H1 (cell line): ENCODE measurements at regions not wholly inside any gene's neighbourhood (a gene's known extent, or its start where the extent isn't known, plus 50 kb on each side); places are given as distances from the start of the nearest gene placed in this dataset.

Source experiments
- CEBPB ChIP-seq: IDR thresholded peaks from 2 replicates; pipeline ENCODE4 v1.6.1; 2012; ENCODE audit warnings: low read depth, low read length
- CHD7 ChIP-seq: fragments of 300-600 bp; sonication (generic); IDR thresholded peaks from 2 replicates; pipeline ENCODE4 v1.7.1; 2012; ENCODE audit warnings: low read length, moderate library complexity, mild to moderate bottlenecking, inconsistent platforms; ENCODE audit not compliant: insufficient replicate concordance
- CTBP2 ChIP-seq: IDR thresholded peaks from 2 replicates; pipeline ENCODE4 v1.7.0; 2011; ENCODE audit warnings: borderline replicate concordance, mild to moderate bottlenecking, moderate library complexity, mixed read lengths, low read length; ENCODE audit not compliant: insufficient read depth, insufficient read length
- EZH2 ChIP-seq: fragments of 200-600 bp; sonication (generic); IDR thresholded peaks from 2 replicates; pipeline ENCODE4 v1.7.1; 2012; ENCODE audit warnings: low read depth, mild to moderate bottlenecking, moderate library complexity, low read length, inconsistent platforms; ENCODE audit not compliant: severe bottlenecking
- KDM5A ChIP-seq: fragments of 200-600 bp; IDR thresholded peaks from 2 replicates; pipeline ENCODE4 v1.7.1; 2012; ENCODE audit warnings: mild to moderate bottlenecking, low read length, inconsistent platforms, mixed read lengths
- POLR2AphosphoS5 ChIP-seq: IDR thresholded peaks from 2 replicates; pipeline ENCODE4 v1.6.1; 2011; ENCODE audit warnings: low read depth, low read length
- RNF2 ChIP-seq: fragments of 200-900, 300-1000 bp; sonication (generic); IDR thresholded peaks from 2 replicates; pipeline ENCODE4 v1.7.1; 2016; ENCODE audit warnings: borderline replicate concordance, low read depth, mild to moderate bottlenecking, antibody characterized with exemption, low read length; ENCODE audit not compliant: poor library complexity, severe bottlenecking; ENCODE audit errors: missing control alignments
- SIX5 ChIP-seq: IDR thresholded peaks from 2 replicates; pipeline ENCODE4 v1.6.1; 2011; ENCODE audit warnings: mild to moderate bottlenecking, low read depth, low read length
- SP2 ChIP-seq: IDR thresholded peaks from 2 replicates; pipeline ENCODE4 v1.6.1; 2012; ENCODE audit warnings: mild to moderate bottlenecking, low read length, inconsistent platforms
- SRF ChIP-seq: IDR thresholded peaks from 2 replicates; pipeline ENCODE4 v1.6.1; 2011; ENCODE audit warnings: mild to moderate bottlenecking, low read depth, low read length, moderate library complexity
- SUZ12 ChIP-seq: fragments of 200-600 bp; sonication (generic); IDR thresholded peaks from 2 replicates; pipeline ENCODE4 v1.6.1; 2012; ENCODE audit warnings: mild to moderate bottlenecking, inconsistent platforms, low read length, moderate library complexity, mixed read lengths

- TF ChIP-seq CHD7 (no peak), POLR2AphosphoS5 (no peak), CTBP2 (no peak), SIX5 (no peak), CEBPB (no peak), SP2 (no peak), EZH2 (no peak), KDM5A (no peak), SUZ12 (no peak), RNF2 (no peak), SRF (no peak)
Observed at GRCh38 chr9:100689635-100690034, 111.8 kb downstream of the CAVIN4 start (continued).
